ENCODE measurements at regions not wholly inside any gene's neighbourhood (a gene's known extent, or its start where the extent isn't known, plus 50 kb on each side); places are given as distances from the start of the nearest gene placed in this dataset.

DNA sequence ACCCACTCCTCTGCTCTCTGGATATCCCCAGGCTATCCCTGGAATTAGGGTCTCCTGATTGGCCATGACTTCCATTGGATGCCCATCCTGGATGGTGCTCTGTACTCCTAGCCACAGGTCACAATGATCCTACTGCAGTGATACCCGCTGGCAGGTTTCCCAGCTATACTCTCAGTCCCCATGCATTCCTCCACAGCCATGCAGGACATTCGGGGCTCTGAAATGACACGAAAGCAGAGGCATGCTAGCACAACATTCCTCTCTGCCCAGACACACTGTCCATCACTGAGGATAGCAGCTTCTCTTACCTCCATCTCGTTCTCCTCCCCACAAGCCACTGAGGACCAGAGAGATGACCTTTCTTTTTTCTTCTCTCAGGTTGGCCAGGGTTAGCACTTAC lies 51.7 kb upstream of the SPATS2L start:
- TF ChIP-seq, protein P1, sequence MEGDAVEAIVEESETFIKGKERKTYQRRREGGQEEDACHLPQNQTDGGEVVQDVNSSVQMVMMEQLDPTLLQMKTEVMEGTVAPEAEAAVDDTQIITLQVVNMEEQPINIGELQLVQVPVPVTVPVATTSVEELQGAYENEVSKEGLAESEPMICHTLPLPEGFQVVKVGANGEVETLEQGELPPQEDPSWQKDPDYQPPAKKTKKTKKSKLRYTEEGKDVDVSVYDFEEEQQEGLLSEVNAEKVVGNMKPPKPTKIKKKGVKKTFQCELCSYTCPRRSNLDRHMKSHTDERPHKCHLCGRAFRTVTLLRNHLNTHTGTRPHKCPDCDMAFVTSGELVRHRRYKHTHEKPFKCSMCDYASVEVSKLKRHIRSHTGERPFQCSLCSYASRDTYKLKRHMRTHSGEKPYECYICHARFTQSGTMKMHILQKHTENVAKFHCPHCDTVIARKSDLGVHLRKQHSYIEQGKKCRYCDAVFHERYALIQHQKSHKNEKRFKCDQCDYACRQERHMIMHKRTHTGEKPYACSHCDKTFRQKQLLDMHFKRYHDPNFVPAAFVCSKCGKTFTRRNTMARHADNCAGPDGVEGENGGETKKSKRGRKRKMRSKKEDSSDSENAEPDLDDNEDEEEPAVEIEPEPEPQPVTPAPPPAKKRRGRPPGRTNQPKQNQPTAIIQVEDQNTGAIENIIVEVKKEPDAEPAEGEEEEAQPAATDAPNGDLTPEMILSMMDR (IDR thresholded peaks at IDR 0.05): no peak
- TF ChIP-seq EP300 (IDR thresholded peaks at IDR 0.05) (no peak), POLR2A (IDR thresholded peaks at IDR 0.05) (no peak)

Measured in tibial nerve (tissue), 4 donors.